Stimulated activated CD8-positive, alpha-beta memory T cell treated with anti-CD3 and anti-CD28 coated beads, Interleukin-12 subunit alpha, Interleukin-12 subunit beta, amount 100 ng/mL, for 1 hour (primary cell): ENCODE measurements at regions not wholly inside any gene's neighbourhood (a gene's known extent, or its start where the extent isn't known, plus 50 kb on each side); places are given as distances from the start of the nearest gene placed in this dataset.
"Not testable (repeated sequence)": the region's sequence is repeated elsewhere in the genome, so short reads cannot be mapped to it uniquely, and the experiment has no call there.

Experiments
- DNase-seq: peaks from one replicate; pipeline ENCODE4 v3.0.0-alpha.2; 2020; ENCODE audit warnings: low read depth

DNA sequence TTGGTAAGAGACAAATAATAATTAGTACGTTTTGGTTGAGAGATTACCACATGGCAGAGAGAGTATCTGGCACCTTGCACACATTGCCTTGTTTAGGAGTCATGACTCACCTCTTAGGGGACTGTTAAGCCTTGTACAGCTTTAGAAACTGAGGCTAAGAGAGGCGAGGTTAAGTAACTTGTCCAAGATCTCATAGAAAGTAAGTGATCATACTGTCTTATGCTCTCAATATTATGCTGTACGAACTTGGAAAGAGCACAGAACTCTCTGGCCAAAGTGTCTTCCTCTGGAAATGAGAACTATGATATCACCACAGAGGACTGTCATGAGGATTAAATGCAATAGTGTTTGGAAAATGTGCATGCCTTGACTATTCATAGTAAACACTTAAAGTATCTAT, 249.0 kb downstream of the UTRN start:
- DNase-seq, result no peak

DNA sequence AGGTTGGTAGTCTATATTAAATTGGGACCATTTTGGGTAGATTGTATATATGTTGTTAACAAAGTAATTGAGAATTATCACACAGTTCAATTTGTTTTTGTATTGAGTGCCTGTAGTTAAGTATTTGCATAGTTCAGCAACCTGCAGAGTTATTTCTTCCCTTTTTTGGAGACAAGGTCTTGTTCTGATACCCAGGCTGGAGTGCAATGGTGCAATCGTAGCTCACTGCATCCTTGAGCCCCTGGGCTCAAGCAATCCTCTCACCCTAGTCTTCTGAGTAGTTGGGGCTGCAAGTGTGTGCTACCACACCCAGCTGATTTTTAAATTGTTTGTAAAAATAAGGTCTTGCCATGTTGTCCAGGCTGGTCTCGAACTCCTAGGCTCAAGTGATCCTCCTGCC, 250.5 kb downstream of the UTRN start:
- no peak for DNase-seq

DNA sequence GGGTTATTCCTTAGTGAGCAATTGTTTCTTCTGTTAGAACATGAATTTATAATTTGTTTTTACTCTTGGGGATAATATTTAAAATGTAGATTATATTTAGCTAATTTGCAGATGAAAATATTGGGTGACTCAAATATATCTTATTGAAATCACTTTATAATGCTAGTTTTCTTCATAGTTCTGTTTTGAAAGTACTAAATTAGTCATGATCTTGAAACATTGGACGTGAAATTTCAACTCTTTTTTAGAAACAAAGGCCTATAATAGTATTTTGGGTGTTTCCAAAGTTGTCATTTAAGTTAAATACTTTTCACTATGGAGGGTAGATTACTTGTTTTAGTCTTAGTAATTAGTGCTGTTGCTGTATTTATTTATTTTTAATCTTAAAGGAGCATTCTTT, 250.9 kb downstream of the UTRN start:
- DNase-seq, result no peak

DNA sequence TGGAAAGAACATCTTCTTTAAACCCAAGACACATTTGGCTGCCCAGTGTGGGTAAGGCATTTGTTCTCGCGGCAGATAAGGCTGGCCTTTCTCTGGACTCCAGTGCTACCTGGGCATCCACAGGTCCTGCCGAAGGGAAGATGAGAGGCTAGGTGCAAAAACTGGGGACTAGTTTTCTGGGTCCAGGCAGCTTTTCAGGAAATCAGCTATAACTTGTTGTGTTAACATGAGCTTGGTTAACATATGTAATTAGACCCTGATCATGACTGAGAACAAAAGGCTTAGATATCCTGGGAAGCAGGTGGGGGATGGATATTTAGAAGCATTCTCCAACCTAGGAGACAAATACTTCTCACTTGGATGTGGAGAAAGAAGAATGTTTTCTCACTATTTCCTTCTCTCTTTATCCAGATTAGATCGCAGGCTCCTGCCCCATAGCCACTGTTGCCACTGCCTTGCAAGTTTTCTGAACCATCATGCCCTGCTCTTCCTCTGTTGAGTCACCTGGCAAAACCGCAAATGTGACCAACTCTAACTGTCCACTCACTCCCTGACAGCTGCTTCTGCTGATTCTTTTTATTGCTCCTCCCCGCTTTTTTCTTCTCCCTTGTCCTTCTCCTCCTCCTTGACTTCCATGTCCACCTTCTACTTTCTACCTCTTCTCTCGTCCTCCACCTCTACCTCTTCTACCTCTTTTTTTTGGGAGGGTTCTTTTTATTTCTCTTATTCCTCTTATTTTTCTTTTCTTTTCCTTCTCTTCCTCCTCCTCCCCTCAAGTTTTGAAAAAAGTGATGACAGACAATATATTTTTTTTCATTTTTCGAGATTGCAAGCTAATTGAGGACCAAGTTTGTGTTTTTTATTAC, 258.1 kb downstream of the UTRN start:
- no peak for DNase-seq

DNA sequence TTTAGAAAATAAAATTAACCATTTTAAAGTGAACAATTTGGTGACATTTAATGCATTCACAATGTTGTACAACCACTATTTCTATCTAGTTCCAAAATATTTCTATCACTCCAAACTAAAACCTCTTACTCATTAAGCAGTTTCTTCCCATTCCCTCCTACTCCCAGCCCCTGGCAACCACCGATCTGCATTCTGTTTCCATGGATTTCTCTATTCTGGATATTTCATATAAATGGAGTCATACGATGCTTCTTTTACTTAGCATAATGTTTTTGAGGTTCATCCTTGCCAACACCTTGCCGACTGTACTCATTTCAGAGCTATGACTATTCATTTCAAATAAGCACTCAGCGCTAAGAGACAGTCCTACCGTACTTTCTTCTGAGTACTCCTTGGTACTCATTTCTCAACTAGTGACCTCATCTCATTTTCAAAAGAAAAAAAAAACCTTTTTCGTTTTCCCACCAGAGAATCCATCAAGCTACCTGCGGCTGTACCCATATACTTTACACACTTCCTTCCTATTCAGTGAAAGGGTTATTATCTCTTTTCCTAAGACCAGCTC, 259.2 kb downstream of the UTRN start:
- DNase-seq, result no peak

DNA sequence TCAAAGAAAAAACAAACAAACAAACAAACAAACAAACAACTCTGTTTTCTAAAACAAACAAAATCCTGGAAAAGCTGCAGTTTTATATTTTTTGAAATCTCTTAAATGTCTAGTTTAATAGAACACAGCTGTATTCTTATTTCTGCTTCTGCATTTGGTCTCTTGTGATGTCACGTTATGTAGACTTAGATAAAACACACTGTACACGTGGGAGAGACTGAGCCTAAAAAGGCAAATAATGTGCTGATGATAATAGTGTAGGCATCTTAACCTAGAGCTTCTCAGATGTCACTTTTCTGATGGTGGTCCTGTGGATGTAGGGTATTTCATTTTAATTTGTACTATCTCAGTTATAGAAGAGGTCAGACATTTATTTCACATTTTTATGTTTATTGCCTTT, 261.7 kb downstream of the UTRN start:
- DNase-seq, result no peak

DNA sequence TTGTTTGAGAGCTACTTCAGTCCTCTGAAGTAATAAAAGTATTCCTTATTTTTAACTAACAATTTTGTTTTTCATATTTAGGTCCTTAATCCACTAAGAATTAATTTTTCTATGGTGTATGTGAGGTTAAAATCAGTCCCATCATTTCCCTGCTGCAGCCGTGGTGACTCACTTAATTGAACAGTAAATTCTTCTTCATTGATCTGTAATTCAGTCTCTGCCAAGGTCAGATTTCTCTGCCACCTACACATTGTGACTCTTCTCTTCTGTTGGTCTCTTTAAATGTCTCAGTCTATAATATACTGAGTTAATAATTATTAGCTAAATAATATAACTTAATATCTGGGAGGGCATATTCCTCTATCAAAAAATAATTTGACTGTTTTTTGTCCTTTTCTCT, 262.3 kb downstream of the UTRN start:
- no peak for DNase-seq

DNA sequence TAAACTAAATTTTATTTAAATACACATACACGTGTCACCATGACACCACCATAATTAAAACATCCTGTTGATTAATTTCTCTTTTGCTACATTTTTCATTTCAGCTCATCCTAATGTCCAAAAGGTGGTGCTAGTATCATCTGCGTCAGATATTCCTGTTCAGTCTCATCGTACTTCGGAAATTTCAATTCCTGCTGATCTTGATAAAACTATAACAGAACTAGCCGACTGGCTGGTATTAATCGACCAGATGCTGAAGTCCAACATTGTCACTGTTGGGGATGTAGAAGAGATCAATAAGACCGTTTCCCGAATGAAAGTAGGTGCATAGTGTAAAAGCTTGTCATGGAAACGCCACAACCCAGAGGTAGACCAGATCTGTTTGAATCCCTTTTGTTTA, 263.4 kb downstream of the UTRN start:
- no peak for DNase-seq

DNA sequence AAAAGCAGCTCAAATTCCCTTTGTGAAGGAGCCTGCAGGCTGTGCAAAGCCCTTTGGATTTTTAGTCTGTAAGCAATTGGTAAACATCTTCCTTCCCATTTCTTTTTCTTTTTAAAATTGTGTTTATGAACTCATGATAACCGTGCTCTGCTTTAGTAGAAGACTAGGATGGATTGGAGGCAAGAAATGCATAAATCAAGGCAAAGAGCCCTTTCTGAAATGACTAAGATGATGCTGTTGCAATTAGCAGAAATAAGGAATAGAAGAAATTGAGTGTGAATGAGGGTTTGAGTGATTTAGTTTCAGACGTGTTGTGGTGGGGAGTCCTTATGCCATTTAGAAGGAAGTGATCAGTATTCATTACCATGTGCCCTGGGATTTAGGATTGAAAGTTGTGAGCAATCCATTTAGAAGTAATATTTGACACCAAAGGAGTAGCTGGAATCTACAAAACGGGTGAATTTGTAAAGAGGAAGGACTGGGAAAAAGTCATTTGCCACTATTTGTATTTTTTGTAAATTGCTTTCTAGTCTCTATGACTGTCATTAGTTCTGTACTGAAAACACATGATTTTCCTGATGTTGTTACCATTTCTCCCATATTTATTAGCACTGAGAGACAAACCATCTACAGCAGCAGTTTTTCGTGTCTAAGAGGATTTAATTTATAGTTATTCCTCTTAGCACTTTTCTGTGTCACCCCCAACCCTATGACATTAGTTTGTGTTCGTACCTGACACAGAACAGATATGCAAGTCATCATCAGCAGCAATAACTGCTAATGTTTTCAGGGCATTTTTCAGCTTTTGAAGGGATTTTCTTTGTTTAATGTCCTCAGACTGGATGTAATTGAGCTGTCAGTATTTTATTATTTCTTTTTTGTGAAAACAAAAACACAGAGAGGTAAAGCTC, 265.0 kb downstream of the UTRN start:
- DNase-seq, result no peak

DNA sequence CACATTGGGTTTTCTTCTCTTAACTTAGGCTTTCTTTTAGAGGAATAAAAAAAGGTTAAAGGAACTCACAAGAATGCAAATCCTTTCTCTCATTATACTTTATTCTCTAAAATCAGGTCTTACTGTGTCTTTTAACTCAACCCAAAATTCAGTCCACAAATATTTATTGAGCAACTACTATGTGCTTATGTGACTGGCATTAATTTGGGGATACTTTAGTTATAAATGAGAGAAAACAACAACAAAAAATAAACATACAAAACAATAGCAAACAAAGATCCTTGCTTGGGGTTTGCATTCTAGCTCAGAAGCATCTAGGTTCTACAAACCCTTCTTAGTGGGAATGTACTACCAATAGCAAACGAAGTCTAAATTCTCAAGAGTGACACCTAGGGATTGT, 266.2 kb downstream of the UTRN start:
- no peak for DNase-seq

DNA sequence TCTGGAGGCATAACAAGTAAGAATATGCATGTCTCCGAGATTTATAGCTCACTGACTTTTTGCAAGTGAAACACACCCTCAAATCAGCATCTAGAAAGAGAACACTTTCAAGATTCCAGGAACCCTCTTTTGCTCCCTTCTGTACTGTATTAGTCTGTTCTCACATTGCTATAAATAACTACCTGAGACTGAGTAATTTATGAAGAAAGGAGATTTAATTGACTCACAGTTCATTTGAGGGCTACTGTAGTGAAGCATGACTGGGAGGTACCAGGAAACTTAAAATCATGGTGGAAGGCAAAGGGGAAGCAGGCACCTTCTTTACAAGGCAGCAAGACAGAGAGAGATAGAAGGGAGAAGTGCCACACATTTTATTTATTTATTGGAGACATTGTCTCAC, 269.9 kb downstream of the UTRN start:
- DNase-seq, result no peak

DNA sequence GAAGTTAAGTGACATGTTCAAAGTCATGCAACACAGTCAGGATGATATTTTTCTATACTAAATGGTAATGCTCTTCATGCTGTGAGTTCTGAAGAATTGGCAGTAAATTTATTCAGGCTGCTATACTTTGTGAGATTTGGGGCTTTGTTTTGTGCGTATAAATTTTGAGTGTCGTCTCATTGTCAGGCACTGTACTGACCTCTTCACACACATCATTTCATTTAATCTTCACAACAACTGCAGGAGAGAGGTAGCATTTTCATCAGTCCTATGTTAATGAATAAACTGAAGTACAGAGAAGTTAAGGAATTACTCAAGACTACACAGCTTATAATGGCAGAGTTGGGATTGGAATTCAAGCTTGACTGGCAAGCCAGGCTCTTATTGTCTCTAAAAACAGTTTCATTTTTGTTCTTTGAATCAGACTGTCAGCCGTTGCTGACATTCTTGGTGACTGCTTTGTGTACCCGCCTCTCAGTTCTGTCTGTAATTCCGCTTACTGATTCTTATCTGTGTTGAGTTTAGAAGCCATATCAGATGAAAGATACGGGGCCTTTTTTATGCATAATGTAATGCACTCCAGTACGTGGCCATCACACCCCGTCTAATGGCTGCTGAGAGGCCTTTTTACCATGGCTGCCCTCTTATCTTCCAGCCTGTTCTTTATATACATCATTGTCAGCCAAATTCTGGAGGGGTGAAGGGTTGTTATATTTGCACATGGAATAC, 274.9 kb downstream of the UTRN start:
- DNase-seq, result no peak

DNA sequence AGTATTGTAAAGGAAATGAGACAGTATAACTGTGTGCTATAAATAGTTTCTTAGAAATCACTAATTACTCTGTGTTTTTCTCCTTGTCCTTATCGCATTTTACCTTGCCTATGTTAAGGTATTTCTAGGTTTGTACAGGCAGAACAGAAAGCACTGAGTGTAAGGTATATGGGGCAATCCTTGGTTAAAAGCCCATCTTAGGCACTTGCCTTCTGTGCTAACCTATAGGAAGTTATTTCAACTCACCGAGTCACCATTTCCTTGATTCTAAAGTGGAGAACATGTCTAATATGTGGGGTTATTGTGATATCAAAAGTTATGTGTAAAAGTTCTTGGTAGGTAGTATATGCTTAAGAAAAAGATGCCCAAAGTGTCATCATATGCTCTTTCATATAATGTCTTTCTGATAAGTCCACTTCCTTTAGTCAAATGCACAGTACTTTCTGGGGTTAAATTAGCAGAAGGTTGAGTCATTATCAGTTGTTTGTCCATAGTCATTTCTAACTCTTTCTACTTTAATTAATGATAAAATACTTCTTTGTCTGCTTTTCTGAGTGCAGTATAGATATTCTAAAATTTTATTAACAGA, 276.4 kb downstream of the UTRN start:
- DNase-seq, result no peak

DNA sequence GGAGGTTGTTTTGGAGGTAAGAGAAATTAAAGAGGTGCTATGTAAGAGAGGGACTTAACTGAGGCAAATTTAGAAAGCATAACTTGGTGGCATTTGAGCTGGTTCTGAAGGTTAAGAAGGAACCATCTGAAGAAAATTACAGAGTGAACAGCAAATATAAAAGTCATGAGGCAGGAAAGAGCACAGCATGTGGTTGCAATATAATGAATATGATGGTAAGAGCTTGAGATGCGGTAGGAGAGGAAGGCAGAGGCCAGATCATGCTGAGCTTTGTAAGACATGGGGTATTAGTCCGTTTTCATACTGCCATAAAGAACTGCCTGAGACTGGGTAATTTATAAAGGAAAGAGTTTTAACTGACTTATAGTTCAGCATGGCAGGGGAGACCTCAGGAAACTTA, 279.1 kb downstream of the UTRN start:
- DNase-seq, result no peak

DNA sequence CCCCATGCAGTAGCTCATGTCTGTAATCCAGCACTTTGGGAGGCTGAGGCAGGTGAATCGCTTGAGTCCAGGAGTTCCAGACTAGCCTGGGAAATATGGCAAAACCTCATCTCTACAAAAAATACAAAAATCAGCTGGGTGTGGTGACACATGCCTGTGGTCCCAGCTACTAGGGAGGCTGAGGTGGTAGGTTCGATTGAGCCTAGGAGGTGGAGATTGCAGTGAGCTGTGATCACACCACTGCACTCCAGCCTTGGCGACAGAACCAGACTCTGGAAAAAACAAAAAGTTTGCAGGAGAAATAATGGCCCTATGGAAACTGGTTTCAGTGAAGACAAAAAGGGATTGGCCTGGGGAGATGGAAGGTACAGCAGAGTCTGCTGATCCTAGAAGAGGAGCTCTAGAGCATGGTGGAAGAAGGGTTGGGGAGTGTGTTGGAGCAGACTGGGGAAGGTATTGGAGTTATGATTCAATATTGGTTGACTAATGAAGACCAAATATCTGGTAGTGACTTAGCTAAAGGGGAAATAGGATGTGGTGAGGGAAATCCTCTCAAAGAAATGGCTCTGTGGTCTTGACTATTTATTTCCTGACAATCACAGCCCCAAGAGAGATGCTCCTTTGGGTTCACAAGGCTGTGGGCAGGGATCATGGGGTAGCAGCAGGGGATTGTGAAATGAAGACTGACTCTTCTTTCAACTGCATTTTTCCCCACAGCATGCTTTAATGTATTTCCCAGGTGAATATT, 281.9 kb downstream of the UTRN start:
- no peak for DNase-seq

DNA sequence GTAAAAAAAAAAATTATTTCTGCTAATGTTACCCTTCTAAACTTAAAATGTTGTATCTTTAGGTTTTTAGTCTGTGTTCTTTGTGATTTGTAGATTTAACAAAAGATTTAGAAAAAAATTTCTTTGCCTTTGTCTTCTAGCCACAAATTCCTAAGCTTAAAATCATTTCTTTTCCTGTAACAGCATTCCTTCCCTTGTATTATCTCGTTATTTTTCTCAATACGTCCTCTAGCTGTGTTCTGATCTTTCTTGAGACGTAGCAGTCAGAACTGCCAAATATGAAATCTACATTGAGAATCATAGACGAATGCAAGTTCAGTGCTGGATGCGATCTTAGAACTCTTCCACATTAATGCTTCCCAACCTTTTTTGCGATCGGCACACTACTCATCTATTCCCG, 283.1 kb downstream of the UTRN start:
- DNase-seq, result no peak

DNA sequence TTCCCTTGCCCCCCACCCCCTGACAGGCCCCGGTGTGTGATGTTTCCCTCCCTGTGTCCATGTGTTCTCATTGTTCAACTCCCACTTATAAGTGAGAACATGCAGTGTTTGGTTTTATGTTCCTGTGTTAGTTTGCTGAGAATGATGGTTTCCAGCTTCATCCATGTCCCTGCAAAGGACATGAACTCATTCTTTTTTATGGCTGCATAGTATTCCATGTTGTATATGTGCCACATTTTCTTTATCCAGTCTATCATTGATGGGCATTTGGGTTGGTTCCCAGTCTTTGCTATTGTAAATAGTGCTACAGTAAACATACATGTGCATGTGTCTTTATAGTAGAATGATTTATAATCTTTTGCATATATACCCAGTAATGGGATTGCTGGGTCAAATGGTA, 287.4 kb downstream of the UTRN start:
- DNase-seq, result not testable (repeated sequence)

DNA sequence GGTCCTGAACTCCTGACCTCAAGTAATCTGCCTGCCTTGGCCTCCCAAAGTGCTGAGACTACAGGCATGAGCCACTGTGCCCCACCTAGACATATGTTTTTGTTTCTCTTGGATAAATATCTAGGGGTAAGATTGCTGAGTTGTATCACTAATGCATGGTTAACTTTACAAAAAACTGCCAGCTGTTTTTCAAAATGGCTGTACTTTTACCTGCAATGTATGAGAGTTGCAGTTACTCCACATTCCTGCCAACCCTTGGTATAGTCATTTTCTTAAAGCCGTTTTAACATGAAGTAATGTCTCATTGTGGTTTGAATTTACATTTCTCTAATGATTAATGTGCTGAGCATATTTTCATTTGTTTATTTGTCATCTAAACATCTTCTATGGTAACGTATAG, 289.7 kb downstream of the UTRN start:
- no peak for DNase-seq

DNA sequence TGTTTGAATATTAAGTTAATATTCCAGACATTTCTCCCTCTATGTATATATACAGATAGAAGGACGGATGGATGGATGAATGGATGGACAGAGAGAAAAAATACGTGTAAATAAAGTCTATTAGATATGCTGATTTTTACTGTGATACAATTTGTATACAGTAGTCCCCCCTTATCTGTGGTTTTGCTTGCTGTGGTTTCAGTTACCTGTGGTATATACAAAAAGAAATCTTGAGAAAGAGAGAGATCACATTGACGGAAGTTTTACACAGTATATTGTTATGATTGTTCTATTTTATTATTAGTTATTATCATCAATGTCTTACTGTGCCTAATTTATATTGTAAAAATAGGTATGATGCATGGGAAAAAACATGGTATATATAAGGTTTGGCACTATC, 290.2 kb downstream of the UTRN start:
- DNase-seq, result no peak

DNA sequence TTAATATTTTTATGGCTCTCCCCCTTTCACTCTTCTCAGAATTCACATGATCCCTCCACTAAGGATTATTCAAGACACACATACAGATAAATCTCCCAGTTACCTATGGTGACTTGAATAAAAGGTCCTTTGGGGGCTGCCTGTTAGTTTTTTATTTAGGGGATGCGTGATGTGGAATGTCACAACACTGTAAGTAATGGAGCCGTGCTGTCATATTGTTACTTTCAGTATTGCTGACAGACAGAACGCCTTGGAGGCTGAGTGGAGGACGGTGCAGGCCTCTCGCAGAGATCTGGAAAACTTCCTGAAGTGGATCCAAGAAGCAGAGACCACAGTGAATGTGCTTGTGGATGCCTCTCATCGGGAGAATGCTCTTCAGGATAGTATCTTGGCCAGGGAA, 291.7 kb downstream of the UTRN start:
- no peak for DNase-seq
